Thyroid gland (tissue), 4 donors: ENCODE measurements at regions not wholly inside any gene's neighbourhood (a gene's known extent, or its start where the extent isn't known, plus 50 kb on each side); places are given as distances from the start of the nearest gene placed in this dataset.

Experiments used
- CTCF ChIP-seq, 6 experiments: fragments of 200-600 bp in 3 of 6; fragments of 450-650 bp in 3 of 6; sonication (generic) in 3 of 6; IDR thresholded peaks; one replicate each; pipeline ENCODE4 v1.5.1; 2016 to 2019; ENCODE audit warnings: antibody characterized with exemption in 6 of 6, mild to moderate bottlenecking in 2 of 6, inconsistent platforms in 1 of 6, moderate library complexity in 1 of 6
- POLR2A ChIP-seq, 2 donors: fragments of 450-650 bp; IDR thresholded peaks; one replicate each; pipeline ENCODE4 v1.6.1; 2017; ENCODE audit warnings: antibody characterized with exemption in 2 of 2, mild to moderate bottlenecking in 2 of 2, moderate library complexity in 1 of 2

DNA sequence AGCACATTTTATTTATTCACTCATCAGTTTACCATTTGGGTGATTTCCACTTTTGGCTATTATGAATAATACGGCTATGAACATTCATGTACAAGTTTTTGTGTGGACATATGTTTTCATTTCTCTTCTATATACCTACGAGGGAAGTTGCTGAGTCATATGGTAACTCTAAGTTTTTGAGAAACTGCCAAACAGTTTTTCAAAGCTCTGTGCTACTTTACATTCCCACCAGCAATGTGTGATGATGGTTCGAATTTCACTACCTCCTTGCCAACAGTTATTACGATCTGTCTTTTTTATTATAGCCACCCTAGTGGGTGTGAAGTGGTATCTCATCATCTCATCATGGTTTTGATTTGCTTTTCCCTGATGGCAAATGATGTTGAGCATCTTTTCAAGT lies 63.7 kb upstream of the MRTFB start:
- TF ChIP-seq CTCF (IDR thresholded peaks at IDR 0.05) (no peak), POLR2A (IDR thresholded peaks at IDR 0.05) (no peak)
